ENCODE measurements at regions not wholly inside any gene's neighbourhood (a gene's known extent, or its start where the extent isn't known, plus 50 kb on each side); places are given as distances from the start of the nearest gene placed in this dataset.

DNA sequence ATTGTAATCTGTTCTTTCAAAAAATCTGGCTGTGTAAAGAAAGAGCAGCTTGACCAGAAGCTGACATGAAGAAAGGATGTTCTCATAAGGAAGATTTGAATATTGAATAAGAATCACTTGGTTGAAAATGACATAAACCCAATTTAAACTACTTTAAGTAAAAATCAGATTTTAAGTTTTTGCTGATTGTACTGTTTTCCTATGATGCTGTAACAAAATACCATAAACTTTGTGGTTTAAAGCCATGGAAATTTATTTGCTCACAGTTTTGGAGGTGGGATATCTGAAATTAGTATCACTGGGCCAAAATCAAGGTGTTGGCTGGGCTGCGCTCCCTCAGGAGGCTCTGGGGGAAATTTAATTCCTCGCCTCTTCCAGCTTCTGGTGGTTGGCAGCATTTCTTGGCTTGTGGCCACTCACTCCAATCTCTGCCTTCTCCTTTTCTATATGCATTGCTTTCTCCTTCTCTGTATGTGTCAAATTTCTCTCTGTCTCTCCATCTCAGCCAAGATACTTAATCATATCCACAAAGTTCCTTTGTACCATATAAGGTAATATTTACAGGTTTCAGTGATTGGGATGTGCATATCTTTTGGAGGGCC, 141.2 kb upstream of the ZFP64 start:
- H3K79me2 ChIP-seq (ENCODE audit: control insufficient read depth, insufficient read depth, low read length, unreplicated experiment) = no peaks in the 10 kb centered on the region
- H3K4me1 ChIP-seq (ENCODE audit: control insufficient read depth, insufficient read depth, low read length, unreplicated experiment) = no peaks in the 10 kb centered on the region
- no peak overlapping the region for H2AFZ ChIP-seq (ENCODE audit: low read length, unreplicated experiment)
- no peaks in the 10 kb centered on the region for H3K27me3 ChIP-seq (ENCODE audit: insufficient read depth, low read length)
- no peak overlapping the region for H3K27ac ChIP-seq (ENCODE audit: low read depth, low read length)
- no peaks in the 10 kb centered on the region for H3K36me3 ChIP-seq (ENCODE audit: insufficient read depth, low read length)
- no peak overlapping the region for H3K4me3 ChIP-seq (ENCODE audit: low read depth, low read length)

DNA sequence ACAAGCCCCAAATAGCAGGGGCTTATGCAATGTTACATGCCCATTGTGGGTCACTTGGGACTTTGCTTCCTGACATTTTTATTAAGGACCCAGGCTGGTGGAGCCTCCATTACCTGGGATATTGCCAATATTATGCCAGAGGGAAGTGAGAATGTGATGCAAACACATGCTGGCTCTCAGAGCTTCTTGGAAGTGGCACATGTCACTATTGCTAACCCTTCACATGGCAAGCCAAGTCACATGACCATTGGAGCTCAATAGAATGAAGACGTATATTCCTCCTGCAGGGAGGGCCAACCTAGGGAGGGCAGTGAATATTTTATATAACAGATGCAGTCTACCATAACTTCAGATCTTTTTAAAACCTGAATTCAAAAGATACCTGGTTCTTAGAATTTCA, 140.7 kb upstream of the ZFP64 start:
- H3K27ac ChIP-seq (ENCODE audit: low read depth, low read length) = no peak overlapping the region
- no peaks in the 10 kb centered on the region for H3K4me1 ChIP-seq (ENCODE audit: control insufficient read depth, insufficient read depth, low read length, unreplicated experiment)
- no peaks in the 10 kb centered on the region for H3K27me3 ChIP-seq (ENCODE audit: insufficient read depth, low read length)
- no peaks in the 10 kb centered on the region for H3K79me2 ChIP-seq (ENCODE audit: control insufficient read depth, insufficient read depth, low read length, unreplicated experiment)
- H2AFZ ChIP-seq (ENCODE audit: low read length, unreplicated experiment) = no peak overlapping the region
- H3K36me3 ChIP-seq (ENCODE audit: insufficient read depth, low read length) = no peaks in the 10 kb centered on the region
- no peak overlapping the region for H3K4me3 ChIP-seq (ENCODE audit: low read depth, low read length)

DNA sequence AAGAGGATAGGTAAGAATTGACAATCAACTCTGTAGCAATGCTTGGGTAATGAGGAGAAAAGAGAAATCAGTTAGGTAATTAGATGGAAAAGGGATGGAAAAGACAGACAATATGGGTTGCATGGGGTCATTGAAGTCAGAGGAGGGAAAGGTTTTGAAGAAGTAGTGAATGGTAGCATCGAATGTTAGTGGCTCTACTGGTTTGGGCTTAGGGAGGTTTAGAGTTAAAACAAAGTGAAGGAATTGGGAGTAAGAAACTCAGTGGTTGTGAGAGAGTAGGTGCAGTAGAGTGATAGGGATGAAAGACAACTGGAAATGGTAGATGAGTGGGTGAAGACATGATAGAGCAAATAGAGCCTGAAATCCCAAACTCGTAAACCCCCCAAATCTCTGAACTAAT, 140.1 kb upstream of the ZFP64 start:
- no peaks in the 10 kb centered on the region for H3K27me3 ChIP-seq (ENCODE audit: insufficient read depth, low read length)
- H3K79me2 ChIP-seq (ENCODE audit: control insufficient read depth, insufficient read depth, low read length, unreplicated experiment) = no peaks in the 10 kb centered on the region
- H2AFZ ChIP-seq (ENCODE audit: low read length, unreplicated experiment) = no peak overlapping the region
- no peaks in the 10 kb centered on the region for H3K36me3 ChIP-seq (ENCODE audit: insufficient read depth, low read length)
- H3K4me3 ChIP-seq (ENCODE audit: low read depth, low read length) = no peak overlapping the region
- no peak overlapping the region for H3K27ac ChIP-seq (ENCODE audit: low read depth, low read length)
- no peaks in the 10 kb centered on the region for H3K4me1 ChIP-seq (ENCODE audit: control insufficient read depth, insufficient read depth, low read length, unreplicated experiment)

DNA sequence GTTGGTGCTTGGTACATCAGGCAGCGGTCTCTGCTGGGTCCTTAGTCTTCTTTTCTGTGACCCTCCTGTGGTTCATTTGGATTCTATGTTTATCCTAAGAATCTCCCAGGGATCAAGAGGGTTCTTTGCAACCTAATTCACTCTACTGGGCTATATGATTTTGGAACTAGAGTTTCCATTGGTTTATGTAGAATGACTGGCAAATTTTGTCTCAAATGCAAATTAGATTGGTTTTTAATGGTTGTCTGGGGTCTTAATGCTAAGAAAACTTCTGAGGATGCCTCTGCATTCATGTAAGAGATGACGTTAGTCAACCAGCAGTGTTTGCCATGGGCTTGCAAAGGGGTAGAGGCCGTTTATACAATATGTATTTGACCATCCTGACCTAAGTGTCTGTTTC, 129.8 kb upstream of the ZFP64 start:
- Histone ChIP-seq H3K27ac (ENCODE audit: low read depth, low read length) (no peak overlapping the region), H3K36me3 (ENCODE audit: insufficient read depth, low read length) (no peaks in the 10 kb centered on the region), H3K79me2 (ENCODE audit: control insufficient read depth, insufficient read depth, low read length, unreplicated experiment) (no peaks in the 10 kb centered on the region), H2AFZ (ENCODE audit: low read length, unreplicated experiment) (no peak overlapping the region), H3K4me1 (ENCODE audit: control insufficient read depth, insufficient read depth, low read length, unreplicated experiment) (no peaks in the 10 kb centered on the region), H3K4me3 (ENCODE audit: low read depth, low read length) (no peak overlapping the region), H3K27me3 (ENCODE audit: insufficient read depth, low read length) (no peaks in the 10 kb centered on the region)

DNA sequence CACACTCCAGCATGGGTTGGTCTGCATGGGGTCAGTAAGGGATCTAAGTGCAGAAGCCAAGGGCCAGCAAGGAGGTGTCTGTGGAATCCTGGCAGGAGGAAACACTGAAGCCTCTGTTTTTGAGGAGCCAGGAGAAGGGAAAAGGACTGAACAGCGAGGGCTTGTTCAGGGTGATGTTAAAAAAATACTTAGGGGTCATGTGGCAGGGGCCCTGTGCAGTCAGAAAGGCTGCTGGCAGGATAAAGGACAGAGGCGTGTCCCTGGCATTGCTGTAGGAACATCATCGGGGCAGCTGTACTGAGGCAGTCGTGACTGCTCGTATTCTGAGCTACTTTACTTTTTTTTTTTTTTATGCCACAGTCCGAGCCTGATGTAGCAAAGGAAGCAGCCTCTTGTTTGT, 127.1 kb upstream of the ZFP64 start:
- Histone ChIP-seq H3K4me1 (ENCODE audit: control insufficient read depth, insufficient read depth, low read length, unreplicated experiment) (no peaks in the 10 kb centered on the region), H3K27ac (ENCODE audit: low read depth, low read length) (no peak overlapping the region), H3K27me3 (ENCODE audit: insufficient read depth, low read length) (no peaks in the 10 kb centered on the region; the same call in 1 of the 2 replicates), H3K36me3 (ENCODE audit: insufficient read depth, low read length) (no peaks in the 10 kb centered on the region), H3K4me3 (ENCODE audit: low read depth, low read length) (no peak overlapping the region), H3K79me2 (ENCODE audit: control insufficient read depth, insufficient read depth, low read length, unreplicated experiment) (no peaks in the 10 kb centered on the region), H2AFZ (ENCODE audit: low read length, unreplicated experiment) (no peak overlapping the region)

DNA sequence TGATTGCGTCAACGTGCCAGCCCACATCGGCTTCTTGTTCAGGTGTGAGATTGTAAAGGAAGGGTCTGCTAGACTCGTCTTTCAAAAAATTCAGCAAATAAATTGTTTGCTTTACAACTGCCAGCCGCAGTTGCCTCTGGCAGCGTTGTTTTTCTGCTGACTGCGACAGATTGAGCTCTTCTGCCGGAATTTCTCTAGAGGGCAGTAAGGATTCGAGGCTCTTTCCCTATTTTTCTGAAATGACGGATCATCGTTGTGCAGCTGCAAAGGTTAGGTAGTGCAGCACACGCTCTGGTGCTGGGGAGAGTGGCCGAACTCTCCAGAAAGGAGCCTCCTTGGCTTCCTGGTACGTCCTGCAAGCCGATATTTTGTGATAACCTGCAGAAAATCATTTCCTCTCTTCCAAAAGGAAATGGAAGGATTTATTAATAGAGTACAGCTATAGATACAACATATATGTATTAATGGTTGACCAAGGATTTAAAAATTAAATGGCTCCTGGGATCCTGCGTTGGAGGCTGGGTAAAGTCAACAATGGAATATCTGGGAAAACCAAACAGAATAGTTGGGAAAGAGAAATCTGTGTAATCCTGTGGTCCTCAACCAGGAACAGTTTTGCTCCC, 121.9 kb upstream of the ZFP64 start:
- no peaks in the 10 kb centered on the region for H3K36me3 ChIP-seq (ENCODE audit: insufficient read depth, low read length)
- no peak overlapping the region for H3K4me3 ChIP-seq (ENCODE audit: low read depth, low read length)
- peaks cover 10% of the 10 kb centered on the region; the same call in 1 of the 2 replicates for H3K27me3 ChIP-seq (ENCODE audit: insufficient read depth, low read length)
- no peak overlapping the region for H3K27ac ChIP-seq (ENCODE audit: low read depth, low read length)
- no peaks in the 10 kb centered on the region for H3K4me1 ChIP-seq (ENCODE audit: control insufficient read depth, insufficient read depth, low read length, unreplicated experiment)
- H3K79me2 ChIP-seq (ENCODE audit: control insufficient read depth, insufficient read depth, low read length, unreplicated experiment) = no peaks in the 10 kb centered on the region
- H2AFZ ChIP-seq (ENCODE audit: low read length, unreplicated experiment) = no peak overlapping the region

DNA sequence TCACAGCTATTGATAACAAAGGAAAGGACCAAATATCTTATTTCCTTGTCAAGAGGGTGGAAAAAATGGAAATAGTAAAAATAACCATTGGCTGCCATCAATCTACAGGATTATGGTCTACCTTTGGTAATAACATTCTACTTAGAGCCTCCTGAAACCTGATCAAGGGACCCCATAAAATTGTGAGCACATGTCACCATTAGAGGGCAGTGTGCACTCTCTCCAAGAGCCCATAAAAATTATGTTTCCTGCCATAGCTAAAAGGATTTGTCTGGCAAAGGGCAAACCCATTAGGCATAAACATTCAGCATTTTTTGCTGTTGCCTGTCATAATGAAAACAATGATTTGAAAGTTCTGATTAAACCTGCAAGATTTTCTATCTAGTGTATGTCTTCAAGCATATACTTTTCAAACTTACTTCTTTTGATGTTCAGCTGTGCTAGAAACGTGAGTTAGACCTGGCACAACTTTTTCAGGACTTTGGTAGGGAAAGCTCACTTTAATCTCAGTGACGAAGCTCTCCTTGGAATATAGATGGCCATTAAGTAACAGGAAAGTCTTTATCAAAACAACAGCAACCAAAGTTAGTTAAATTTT, 120.7 kb upstream of the ZFP64 start:
- no peaks in the 10 kb centered on the region for H3K79me2 ChIP-seq (ENCODE audit: control insufficient read depth, insufficient read depth, low read length, unreplicated experiment)
- H2AFZ ChIP-seq (ENCODE audit: low read length, unreplicated experiment) = no peak overlapping the region
- H3K4me1 ChIP-seq (ENCODE audit: control insufficient read depth, insufficient read depth, low read length, unreplicated experiment) = no peaks in the 10 kb centered on the region
- H3K27ac ChIP-seq (ENCODE audit: low read depth, low read length) = no peak overlapping the region
- H3K36me3 ChIP-seq (ENCODE audit: insufficient read depth, low read length) = no peaks in the 10 kb centered on the region
- H3K27me3 ChIP-seq (ENCODE audit: insufficient read depth, low read length) = peaks cover 10% of the 10 kb centered on the region; the same call in 1 of the 2 replicates
- H3K4me3 ChIP-seq (ENCODE audit: low read depth, low read length) = no peak overlapping the region

DNA sequence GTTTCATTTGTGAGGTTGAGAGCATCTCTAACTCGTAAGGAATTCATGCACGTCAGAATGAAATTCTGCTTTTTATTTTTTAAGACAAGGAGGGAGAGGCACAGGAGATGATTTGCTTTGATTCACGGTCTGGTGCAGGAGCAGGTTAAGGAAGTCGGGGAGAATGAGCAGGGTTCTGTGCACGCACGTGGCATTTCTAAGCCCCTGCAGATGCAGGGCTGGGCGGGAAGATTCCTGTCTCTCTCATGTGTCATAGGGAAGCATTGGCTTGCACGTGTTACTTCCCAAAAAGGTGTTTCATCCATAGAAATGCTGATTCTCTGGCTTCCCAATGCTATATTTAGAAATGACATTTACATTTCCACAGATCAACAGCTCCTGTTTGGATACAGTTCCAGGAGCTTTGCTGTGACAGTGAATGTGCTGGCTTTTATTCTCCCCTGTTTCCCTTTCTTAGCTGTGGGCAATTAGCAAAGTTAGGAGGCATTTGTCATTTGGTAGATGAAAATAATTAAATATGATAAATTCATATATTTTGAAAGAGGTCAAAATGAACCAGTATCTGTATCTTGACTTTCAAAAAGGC, 119.7 kb upstream of the ZFP64 start:
- Histone ChIP-seq H3K36me3 (ENCODE audit: insufficient read depth, low read length) (no peaks in the 10 kb centered on the region), H3K27me3 (ENCODE audit: insufficient read depth, low read length) (peaks cover 10% of the 10 kb centered on the region; the same call in 1 of the 2 replicates)

DNA sequence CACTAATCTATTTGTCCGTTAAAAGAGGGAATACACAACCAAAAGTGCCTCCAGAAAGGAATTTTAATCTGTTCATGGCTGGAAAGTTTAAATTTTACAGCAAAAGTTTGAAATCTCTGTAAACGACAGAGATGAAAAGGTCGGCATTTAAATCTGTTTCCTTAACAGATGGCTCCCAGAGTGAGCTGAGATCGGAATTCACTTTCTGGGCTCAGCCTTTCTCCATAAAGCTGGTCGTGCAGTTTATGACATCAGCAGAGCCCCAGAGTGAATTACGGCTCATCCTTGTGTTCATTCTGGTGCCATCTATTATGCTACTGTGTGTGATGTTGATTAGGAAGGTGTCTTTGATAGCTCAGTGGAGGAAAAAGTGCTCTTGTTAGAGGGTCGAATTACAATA, 117.6 kb upstream of the ZFP64 start:
- H3K27me3 ChIP-seq (ENCODE audit: insufficient read depth, low read length) = peaks cover 10% of the 10 kb centered on the region; the same call in 1 of the 2 replicates
- no peaks in the 10 kb centered on the region for H3K79me2 ChIP-seq (ENCODE audit: control insufficient read depth, insufficient read depth, low read length, unreplicated experiment)
- H3K27ac ChIP-seq (ENCODE audit: low read depth, low read length) = no peak overlapping the region
- no peak overlapping the region for H3K4me3 ChIP-seq (ENCODE audit: low read depth, low read length)
- no peak overlapping the region for H2AFZ ChIP-seq (ENCODE audit: low read length, unreplicated experiment)
- H3K36me3 ChIP-seq (ENCODE audit: insufficient read depth, low read length) = no peaks in the 10 kb centered on the region
- no peaks in the 10 kb centered on the region for H3K4me1 ChIP-seq (ENCODE audit: control insufficient read depth, insufficient read depth, low read length, unreplicated experiment)

More for the DNA sequence above, 119.7 kb upstream of the ZFP64 start:
- H2AFZ ChIP-seq (ENCODE audit: low read length, unreplicated experiment) = no peak overlapping the region
- no peaks in the 10 kb centered on the region for H3K79me2 ChIP-seq (ENCODE audit: control insufficient read depth, insufficient read depth, low read length, unreplicated experiment)
- H3K27ac ChIP-seq (ENCODE audit: low read depth, low read length) = no peak overlapping the region
- H3K4me3 ChIP-seq (ENCODE audit: low read depth, low read length) = no peak overlapping the region
- no peaks in the 10 kb centered on the region for H3K4me1 ChIP-seq (ENCODE audit: control insufficient read depth, insufficient read depth, low read length, unreplicated experiment)

DNA sequence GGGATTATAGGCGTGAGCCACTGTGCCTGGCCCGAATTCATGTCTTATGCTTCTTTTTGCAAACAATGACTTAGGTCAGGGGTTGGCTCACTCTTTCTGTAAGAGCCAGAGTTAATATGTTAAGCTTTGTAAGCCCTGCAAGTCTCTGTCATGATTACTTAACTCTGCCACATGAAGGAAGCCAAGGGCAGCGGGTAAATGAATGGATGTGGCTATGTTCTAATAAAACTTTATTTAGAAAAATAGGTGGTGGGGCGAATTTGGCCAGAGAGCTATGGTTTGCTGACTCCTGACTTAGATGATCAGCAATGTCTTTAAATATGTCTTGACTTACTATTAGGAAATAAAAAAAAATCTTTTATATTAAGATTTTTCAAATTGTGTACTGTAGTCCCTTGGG, 114.9 kb upstream of the ZFP64 start:
- peaks cover 7% of the 10 kb centered on the region; the same call in 1 of the 2 replicates for H3K27me3 ChIP-seq (ENCODE audit: insufficient read depth, low read length)
- H2AFZ ChIP-seq (ENCODE audit: low read length, unreplicated experiment) = no peak overlapping the region
- no peaks in the 10 kb centered on the region for H3K79me2 ChIP-seq (ENCODE audit: control insufficient read depth, insufficient read depth, low read length, unreplicated experiment)
- no peak overlapping the region for H3K4me3 ChIP-seq (ENCODE audit: low read depth, low read length)
- H3K4me1 ChIP-seq (ENCODE audit: control insufficient read depth, insufficient read depth, low read length, unreplicated experiment) = no peaks in the 10 kb centered on the region
- no peak overlapping the region for H3K27ac ChIP-seq (ENCODE audit: low read depth, low read length)
- no peaks in the 10 kb centered on the region for H3K36me3 ChIP-seq (ENCODE audit: insufficient read depth, low read length)

DNA sequence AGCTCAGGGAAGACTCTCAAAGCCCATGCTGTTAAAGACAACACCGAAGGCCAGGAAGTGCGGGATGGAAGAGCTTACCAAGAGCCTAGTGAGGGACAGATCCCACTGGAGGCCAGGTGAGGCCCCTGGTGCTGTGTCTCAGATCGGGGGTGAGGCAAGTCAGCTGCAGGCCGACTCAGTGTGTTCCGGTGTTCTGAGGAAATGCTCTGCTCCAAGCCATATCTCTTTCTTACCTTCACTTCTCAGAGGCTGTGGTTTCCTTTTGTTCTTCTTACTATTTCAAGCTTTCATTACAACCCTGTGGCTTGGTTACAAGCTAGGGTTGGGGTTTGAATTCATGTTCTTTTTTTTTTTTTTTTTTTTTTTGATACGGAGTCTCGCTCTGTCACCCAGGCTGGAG, 114.3 kb upstream of the ZFP64 start:
- H3K79me2 ChIP-seq (ENCODE audit: control insufficient read depth, insufficient read depth, low read length, unreplicated experiment) = no peaks in the 10 kb centered on the region
- H3K27me3 ChIP-seq (ENCODE audit: insufficient read depth, low read length) = peaks cover 7% of the 10 kb centered on the region; the same call in 1 of the 2 replicates
- H3K27ac ChIP-seq (ENCODE audit: low read depth, low read length) = no peak overlapping the region
- H3K4me3 ChIP-seq (ENCODE audit: low read depth, low read length) = no peak overlapping the region
- H3K4me1 ChIP-seq (ENCODE audit: control insufficient read depth, insufficient read depth, low read length, unreplicated experiment) = no peaks in the 10 kb centered on the region
- H2AFZ ChIP-seq (ENCODE audit: low read length, unreplicated experiment) = no peak overlapping the region
- no peaks in the 10 kb centered on the region for H3K36me3 ChIP-seq (ENCODE audit: insufficient read depth, low read length)

Measured in ACC112 (cell line).